Activated CD4-positive, alpha-beta memory T cell treated with anti-CD3 and anti-CD28 coated beads, Interleukin-2, amount 10 ng/mL, durations not matched to agents 7 days and 5 days (primary cell): ENCODE measurements at regions not wholly inside any gene's neighbourhood (a gene's known extent, or its start where the extent isn't known, plus 50 kb on each side); places are given as distances from the start of the nearest gene placed in this dataset.
"Not testable (repeated sequence)": the region's sequence is repeated elsewhere in the genome, so short reads cannot be mapped to it uniquely, and the experiment has no call there.

Experiments used
- CTCF ChIA-PET: fragments of 350-600 bp; sonication (Branson Sonifier 250); formaldehyde crosslinking; loops from one replicate; lab custom pipeline; 2021; ENCODE audit warnings: antibody characterized with exemption, inconsistent platforms; lab: Charles Lee
- POLR2A ChIA-PET: fragments of 350-600 bp; sonication (Branson Sonifier 250); formaldehyde crosslinking; loops from one replicate; lab custom pipeline; 2021; ENCODE audit warnings: antibody characterized with exemption; lab: Charles Lee
- DNase-seq: peaks from one replicate; pipeline ENCODE4 v3.0.0-alpha.2; 2020
- H3K27ac Mint-ChIP-seq: one replicate; pipeline ENCODE4 v1.8.0; 2021; ENCODE audit warnings: mild to moderate bottlenecking, mixed read lengths
- H3K27me3 Mint-ChIP-seq: one replicate; pipeline ENCODE4 v1.8.0; 2021; ENCODE audit warnings: mixed read lengths
- H3K36me3 Mint-ChIP-seq: one replicate; pipeline ENCODE4 v1.8.0; 2021; ENCODE audit warnings: low read depth, mixed read lengths
- H3K4me1 Mint-ChIP-seq: one replicate; pipeline ENCODE4 v1.8.0; 2021; ENCODE audit warnings: mixed read lengths
- H3K4me3 Mint-ChIP-seq: one replicate; pipeline ENCODE4 v1.8.0; 2021; ENCODE audit warnings: mild to moderate bottlenecking, mixed read lengths
- H3K9me3 Mint-ChIP-seq: one replicate; pipeline ENCODE4 v1.8.0; 2021; ENCODE audit warnings: mixed read lengths

- Mint-ChIP-seq H3K36me3 (no peaks in the 10 kb centered on the region), H3K27ac (no peak overlapping the region), H3K27me3 (no peaks in the 10 kb centered on the region), H3K4me1 (no peaks in the 10 kb centered on the region), H3K4me3 (no peak overlapping the region), H3K9me3 (peaks cover 3% of the 10 kb centered on the region)
- no peak for DNase-seq
- POLR2A ChIA-PET = no interaction called here
- CTCF ChIA-PET = interaction anchor here (1.1 kb wide), 1 partner anchor 12 kb away, joined by 3 read pairs; no protein-coding TSS in a partner anchor
Measured at GRCh38 chr11:92050305-92050704, 174.3 kb upstream of the FAT3 start.

- no peak for DNase-seq
- Mint-ChIP-seq H3K36me3 (no peaks in the 10 kb centered on the region), H3K27ac (no peak overlapping the region), H3K4me3 (no peak overlapping the region), H3K4me1 (no peaks in the 10 kb centered on the region), H3K9me3 (peaks cover 3% of the 10 kb centered on the region), H3K27me3 (no peaks in the 10 kb centered on the region)
- ChIA-PET POLR2A (no interaction called here), CTCF (no interaction called here)
Measured at GRCh38 chr11:92048415-92048814, 176.2 kb upstream of the FAT3 start.

DNA sequence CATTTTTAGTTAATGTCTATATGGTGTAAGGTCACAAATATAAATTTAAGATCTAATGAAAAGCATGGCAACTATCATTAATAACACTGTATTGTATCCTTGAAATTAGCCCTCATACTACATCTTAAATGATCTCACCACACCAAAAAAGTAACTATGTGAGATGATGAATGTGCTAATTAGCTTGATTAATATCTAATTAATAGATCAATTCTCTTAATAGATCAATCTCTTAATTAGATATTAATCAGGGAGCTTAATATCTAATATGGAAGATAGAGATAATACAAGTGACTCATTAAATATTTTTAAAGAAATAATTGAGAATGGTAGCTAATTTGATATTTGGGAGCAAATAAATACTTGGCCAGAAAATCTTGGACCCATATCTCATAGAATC lies 178.5 kb upstream of the FAT3 start:
- Mint-ChIP-seq H3K27ac (no peak overlapping the region), H3K27me3 (no peaks in the 10 kb centered on the region), H3K36me3 (no peaks in the 10 kb centered on the region), H3K4me3 (no peak overlapping the region), H3K9me3 (peaks cover 2% of the 10 kb centered on the region), H3K4me1 (no peaks in the 10 kb centered on the region)
- DNase-seq = no peak
- ChIA-PET CTCF (no interaction called here), POLR2A (no interaction called here)

DNA sequence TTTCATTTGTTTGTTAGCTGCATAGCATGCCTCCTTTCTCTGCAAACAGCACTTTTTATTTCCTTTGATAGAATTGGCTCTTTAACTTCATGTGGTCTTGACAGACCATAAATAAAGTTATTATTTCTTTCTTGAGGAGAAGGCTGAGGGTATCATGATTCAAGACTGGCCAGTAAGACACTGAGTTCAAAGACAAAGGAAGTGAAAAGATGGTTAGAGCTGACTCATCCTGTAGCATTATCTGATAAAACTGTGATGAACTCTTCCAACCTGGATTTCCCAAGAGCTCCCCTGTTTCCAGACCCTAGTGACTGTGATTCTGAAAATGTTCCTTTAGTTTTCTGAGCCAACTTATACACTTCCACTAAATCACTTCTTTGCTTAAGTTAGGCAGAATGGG lies 179.3 kb upstream of the FAT3 start:
- Mint-ChIP-seq H3K9me3 (peaks cover 2% of the 10 kb centered on the region), H3K36me3 (no peaks in the 10 kb centered on the region), H3K4me3 (no peak overlapping the region), H3K4me1 (no peaks in the 10 kb centered on the region), H3K27ac (no peak overlapping the region), H3K27me3 (no peaks in the 10 kb centered on the region)
- CTCF ChIA-PET = no interaction called here
- no peak for DNase-seq
- POLR2A ChIA-PET = no interaction called here

GRCh38 chr11:92035488-92035887 lies 189.1 kb upstream of the FAT3 start:
- no peaks in the 10 kb centered on the region for H3K27me3 Mint-ChIP-seq
- ChIA-PET CTCF (no interaction called here), POLR2A (no interaction called here)

GRCh38 chr11:92027136-92027535 lies 197.5 kb upstream of the FAT3 start:
- H3K27ac Mint-ChIP-seq, H3K36me3 Mint-ChIP-seq, H3K4me1 Mint-ChIP-seq, CTCF ChIA-PET, H3K27me3 Mint-ChIP-seq, POLR2A ChIA-PET, DNase-seq, H3K4me3 Mint-ChIP-seq, H3K9me3 Mint-ChIP-seq: not testable (repeated sequence)

More at GRCh38 chr11:92035488-92035887, 189.1 kb upstream of the FAT3 start:
- H3K9me3 Mint-ChIP-seq = no peaks in the 10 kb centered on the region
- no peak for DNase-seq
- no peaks in the 10 kb centered on the region for H3K4me1 Mint-ChIP-seq
- H3K4me3 Mint-ChIP-seq = no peak overlapping the region
- no peak overlapping the region for H3K27ac Mint-ChIP-seq
- no peaks in the 10 kb centered on the region for H3K36me3 Mint-ChIP-seq

- H3K9me3 Mint-ChIP-seq = peaks cover 7% of the 10 kb centered on the region
- H3K27ac Mint-ChIP-seq = no peak overlapping the region
- no peak overlapping the region for H3K4me3 Mint-ChIP-seq
- ChIA-PET POLR2A (no interaction called here), CTCF (no interaction called here)
- H3K36me3 Mint-ChIP-seq = no peaks in the 10 kb centered on the region
- no peak for DNase-seq
- no peaks in the 10 kb centered on the region for H3K4me1 Mint-ChIP-seq
- H3K27me3 Mint-ChIP-seq = no peaks in the 10 kb centered on the region
Measured at GRCh38 chr11:92026664-92027063, 198.0 kb upstream of the FAT3 start.

GRCh38 chr11:92024788-92025187 lies 199.8 kb upstream of the FAT3 start:
- no peaks in the 10 kb centered on the region for H3K4me1 Mint-ChIP-seq
- no peak for DNase-seq
- H3K27me3 Mint-ChIP-seq = no peaks in the 10 kb centered on the region
- no peaks in the 10 kb centered on the region for H3K36me3 Mint-ChIP-seq
- CTCF ChIA-PET = no interaction called here
- no peak overlapping the region for H3K4me3 Mint-ChIP-seq
- POLR2A ChIA-PET = no interaction called here
- peaks cover 10% of the 10 kb centered on the region for H3K9me3 Mint-ChIP-seq
- no peak overlapping the region for H3K27ac Mint-ChIP-seq

DNA sequence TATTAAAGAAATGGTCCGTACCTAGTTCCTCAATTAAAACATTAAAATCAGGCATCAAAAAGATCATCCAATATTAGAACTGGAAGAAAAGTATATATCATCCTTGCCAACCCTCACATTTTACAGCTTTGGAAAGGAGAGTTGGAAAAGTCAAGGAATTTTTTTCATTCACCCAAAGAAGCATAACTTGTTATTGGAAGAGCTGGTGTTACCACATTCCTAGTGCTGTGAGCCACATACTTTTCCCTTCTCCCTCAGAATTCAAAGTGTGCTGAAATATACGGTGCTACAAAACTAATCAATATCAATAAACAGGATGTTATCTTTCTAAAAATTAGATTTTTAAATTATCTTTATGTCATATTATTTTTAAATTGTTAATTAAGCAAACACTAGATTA lies 202.1 kb upstream of the FAT3 start:
- Mint-ChIP-seq H3K36me3 (no peaks in the 10 kb centered on the region), H3K4me1 (no peaks in the 10 kb centered on the region), H3K27ac (no peak overlapping the region), H3K9me3 (peaks cover 15% of the 10 kb centered on the region), H3K27me3 (no peaks in the 10 kb centered on the region), H3K4me3 (no peak overlapping the region)
- ChIA-PET CTCF (no interaction called here), POLR2A (no interaction called here)
- DNase-seq = no peak

- peaks cover 22% of the 10 kb centered on the region for H3K9me3 Mint-ChIP-seq
- ChIA-PET CTCF (no interaction called here), POLR2A (no interaction called here)
- no peak overlapping the region for H3K4me3 Mint-ChIP-seq
- no peaks in the 10 kb centered on the region for H3K27me3 Mint-ChIP-seq
- no peak overlapping the region for H3K27ac Mint-ChIP-seq
- no peak for DNase-seq
- no peaks in the 10 kb centered on the region for H3K4me1 Mint-ChIP-seq
- no peaks in the 10 kb centered on the region for H3K36me3 Mint-ChIP-seq
Measured at GRCh38 chr11:92018332-92018731, 206.3 kb upstream of the FAT3 start.

DNA sequence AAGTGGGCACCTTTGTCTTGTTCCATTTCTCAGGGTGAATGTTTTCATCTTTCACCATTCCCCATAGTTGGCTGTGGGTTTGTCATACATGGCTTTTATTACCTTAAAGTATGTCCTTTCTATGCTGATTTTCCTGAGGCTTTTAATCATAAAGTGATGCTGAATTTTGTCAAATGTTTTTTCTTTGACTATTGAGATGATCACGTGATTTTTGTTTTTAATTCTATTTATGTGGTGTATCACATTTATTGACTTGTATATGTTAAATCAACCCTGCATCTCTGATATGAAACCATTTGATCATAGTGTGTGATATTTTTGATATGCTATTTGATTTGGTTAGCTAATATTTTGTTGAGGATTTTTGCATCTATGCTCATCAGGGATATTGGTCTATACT lies 216.4 kb upstream of the FAT3 start:
- H3K9me3 Mint-ChIP-seq = peaks cover 11% of the 10 kb centered on the region
- no peaks in the 10 kb centered on the region for H3K36me3 Mint-ChIP-seq
- H3K4me1 Mint-ChIP-seq = no peaks in the 10 kb centered on the region
- CTCF ChIA-PET = no interaction called here
- no peak for DNase-seq
- POLR2A ChIA-PET = no interaction called here
- no peak overlapping the region for H3K27ac Mint-ChIP-seq
- H3K4me3 Mint-ChIP-seq = no peak overlapping the region
- H3K27me3 Mint-ChIP-seq = no peaks in the 10 kb centered on the region

DNA sequence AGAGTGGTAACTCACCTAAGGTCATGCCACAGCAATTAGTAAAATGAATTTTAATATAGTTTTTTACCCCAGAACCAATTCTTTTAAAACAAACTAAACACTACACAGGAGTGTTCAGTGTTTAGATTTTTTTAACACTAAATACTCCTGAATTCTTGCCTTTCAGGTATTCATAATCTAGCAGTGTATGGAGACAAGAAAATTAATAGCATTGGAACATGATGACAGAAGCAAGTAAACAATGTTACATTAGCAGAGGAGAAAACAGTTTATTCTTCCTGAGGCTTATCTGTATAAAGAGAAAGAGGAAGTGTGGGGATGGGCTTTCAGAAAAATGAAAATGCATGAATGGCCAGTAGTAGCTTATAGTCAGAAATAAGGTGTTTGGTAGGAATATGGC lies 222.1 kb upstream of the FAT3 start:
- Mint-ChIP-seq H3K27me3 (no peaks in the 10 kb centered on the region), H3K36me3 (no peaks in the 10 kb centered on the region), H3K27ac (no peak overlapping the region), H3K4me1 (no peaks in the 10 kb centered on the region), H3K4me3 (no peak overlapping the region), H3K9me3 (peaks cover 3% of the 10 kb centered on the region)
- DNase-seq = no peak
- CTCF ChIA-PET = no interaction called here
- POLR2A ChIA-PET = no interaction called here

DNA sequence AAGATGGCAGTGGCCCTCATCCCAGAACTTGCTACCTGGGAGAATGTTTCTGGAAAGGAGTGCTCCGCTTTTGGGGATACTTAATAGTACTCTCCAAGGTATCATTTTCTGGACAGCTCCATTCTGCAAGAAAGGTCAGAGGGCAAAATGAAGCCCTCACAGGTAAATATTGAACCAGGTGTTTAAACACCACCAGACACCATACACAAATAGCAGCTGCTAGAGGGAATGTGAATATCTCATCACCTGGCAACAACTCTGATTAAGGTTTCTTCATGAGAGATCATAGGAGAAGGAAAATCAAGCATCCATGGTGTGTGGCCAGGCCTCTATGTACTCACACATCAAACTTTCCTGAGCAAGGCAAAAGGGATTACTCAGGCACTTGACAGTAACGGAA lies 226.1 kb upstream of the FAT3 start:
- H3K36me3 Mint-ChIP-seq = no peaks in the 10 kb centered on the region
- H3K4me1 Mint-ChIP-seq = no peaks in the 10 kb centered on the region
- no peak overlapping the region for H3K27ac Mint-ChIP-seq
- no peak for DNase-seq
- H3K9me3 Mint-ChIP-seq = peaks cover 8% of the 10 kb centered on the region
- no peak overlapping the region for H3K4me3 Mint-ChIP-seq
- H3K27me3 Mint-ChIP-seq = no peaks in the 10 kb centered on the region
- ChIA-PET POLR2A (no interaction called here), CTCF (no interaction called here)

GRCh38 chr11:91997226-91997625 lies 227.4 kb upstream of the FAT3 start:
- Mint-ChIP-seq H3K27me3 (no peaks in the 10 kb centered on the region), H3K36me3 (no peaks in the 10 kb centered on the region), H3K27ac (no peak overlapping the region)

DNA sequence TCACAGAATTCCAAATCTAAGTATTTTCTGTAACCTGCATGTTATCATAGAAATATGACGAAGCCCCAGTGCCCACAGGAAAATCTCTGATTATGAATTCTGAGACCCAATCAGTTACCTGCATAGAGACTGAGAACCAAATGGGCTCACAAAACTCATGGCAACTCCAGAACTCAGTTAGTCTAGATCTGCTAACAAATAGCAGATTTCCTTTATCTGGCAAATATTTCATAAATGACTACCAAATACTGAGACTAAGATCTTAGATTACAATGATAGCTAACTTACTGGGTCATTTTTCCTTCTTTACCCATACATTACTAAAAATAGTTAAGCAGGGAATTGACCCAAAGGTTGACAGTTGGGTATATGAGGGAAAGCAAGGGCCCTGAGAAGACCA lies 228.1 kb upstream of the FAT3 start:
- CTCF ChIA-PET = no interaction called here
- peaks cover 10% of the 10 kb centered on the region for H3K9me3 Mint-ChIP-seq
- no peak overlapping the region for H3K27ac Mint-ChIP-seq
- H3K36me3 Mint-ChIP-seq = no peaks in the 10 kb centered on the region
- POLR2A ChIA-PET = no interaction called here
- no peaks in the 10 kb centered on the region for H3K27me3 Mint-ChIP-seq
- H3K4me1 Mint-ChIP-seq = no peaks in the 10 kb centered on the region
- no peak overlapping the region for H3K4me3 Mint-ChIP-seq
- no peak for DNase-seq

More at GRCh38 chr11:91997226-91997625, 227.4 kb upstream of the FAT3 start:
- ChIA-PET POLR2A (no interaction called here), CTCF (no interaction called here)
- Mint-ChIP-seq H3K4me1 (no peaks in the 10 kb centered on the region), H3K9me3 (peaks cover 11% of the 10 kb centered on the region), H3K4me3 (no peak overlapping the region)
- DNase-seq = no peak
